ENCODE measurements at regions not wholly inside any gene's neighbourhood (a gene's known extent, or its start where the extent isn't known, plus 50 kb on each side); places are given as distances from the start of the nearest gene placed in this dataset.

- TF ChIP-seq TAF1 (IDR thresholded peaks at IDR 0.05; ENCODE audit: low read depth, low read length) (no peak), POU2F2 (IDR thresholded peaks at IDR 0.05; ENCODE audit: low read depth, low read length) (no peak), POLR2AphosphoS5 (IDR thresholded peaks at IDR 0.05; ENCODE audit: low read depth, low read length) (no peak), PAX5 (IDR thresholded peaks at IDR 0.05; ENCODE audit: insufficient read depth, low read length, severe bottlenecking) (no peak), POLR2A (IDR thresholded peaks at IDR 0.05; ENCODE audit: low read depth, low read length) (no peak)
- DNase-seq (ENCODE audit: insufficient read length, low spot score) (no peak), FAIRE-seq (no peak)
Measured at GRCh38 chr3:182491577-182491976, 301.7 kb upstream of the ATP11B start.

- no peak for FAIRE-seq
- DNase-seq (ENCODE audit: insufficient read length, low spot score): no peak
- TF ChIP-seq POU2F2 (IDR thresholded peaks at IDR 0.05; ENCODE audit: low read depth, low read length) (no peak), SPI1 (IDR thresholded peaks at IDR 0.05; ENCODE audit: low read depth, low read length) (no peak), PAX5 (IDR thresholded peaks at IDR 0.05; ENCODE audit: insufficient read depth, low read length, severe bottlenecking) (no peak), POLR2AphosphoS5 (IDR thresholded peaks at IDR 0.05; ENCODE audit: low read depth, low read length) (no peak)
Measured at GRCh38 chr3:182492536-182492935, 300.8 kb upstream of the ATP11B start.

GRCh38 chr3:182500289-182500688 lies 293.0 kb upstream of the ATP11B start:
- FAIRE-seq: no peak
- no peak for TF ChIP-seq TAF1 (IDR thresholded peaks at IDR 0.05; ENCODE audit: low read depth, low read length)
- TF ChIP-seq POLR2AphosphoS5 (IDR thresholded peaks at IDR 0.05; ENCODE audit: low read depth, low read length): no peak
- TF ChIP-seq PAX5 (IDR thresholded peaks at IDR 0.05; ENCODE audit: insufficient read depth, low read length, severe bottlenecking): no peak
- TF ChIP-seq SPI1 (IDR thresholded peaks at IDR 0.05; ENCODE audit: low read depth, low read length): no peak
- TF ChIP-seq POU2F2 (IDR thresholded peaks at IDR 0.05; ENCODE audit: low read depth, low read length): no peak
- no peak for TF ChIP-seq POLR2A (IDR thresholded peaks at IDR 0.05; ENCODE audit: low read depth, low read length)

GRCh38 chr3:182501856-182502255 lies 291.4 kb upstream of the ATP11B start:
- DNase-seq (ENCODE audit: insufficient read length, low spot score) (no peak), FAIRE-seq (no peak)

More at GRCh38 chr3:182500289-182500688, 293.0 kb upstream of the ATP11B start:
- DNase-seq (ENCODE audit: insufficient read length, low spot score): no peak

GRCh38 chr3:182503401-182503800 lies 289.9 kb upstream of the ATP11B start:
- TF ChIP-seq POU2F2 (IDR thresholded peaks at IDR 0.05; ENCODE audit: low read depth, low read length) (no peak), SPI1 (IDR thresholded peaks at IDR 0.05; ENCODE audit: low read depth, low read length) (no peak), TAF1 (IDR thresholded peaks at IDR 0.05; ENCODE audit: low read depth, low read length) (no peak), POLR2AphosphoS5 (IDR thresholded peaks at IDR 0.05; ENCODE audit: low read depth, low read length) (no peak), PAX5 (IDR thresholded peaks at IDR 0.05; ENCODE audit: insufficient read depth, low read length, severe bottlenecking) (no peak), POLR2A (IDR thresholded peaks at IDR 0.05; ENCODE audit: low read depth, low read length) (no peak)
- no peak for DNase-seq (ENCODE audit: insufficient read length, low spot score)
- FAIRE-seq: no peak

More at GRCh38 chr3:182501856-182502255, 291.4 kb upstream of the ATP11B start:
- TF ChIP-seq POLR2AphosphoS5 (IDR thresholded peaks at IDR 0.05; ENCODE audit: low read depth, low read length) (no peak), SPI1 (IDR thresholded peaks at IDR 0.05; ENCODE audit: low read depth, low read length) (no peak), POU2F2 (IDR thresholded peaks at IDR 0.05; ENCODE audit: low read depth, low read length) (0 out of 2 replicates have a peak, but pooled peaks have one; percentile 19), PAX5 (IDR thresholded peaks at IDR 0.05; ENCODE audit: insufficient read depth, low read length, severe bottlenecking) (no peak)

- no peak for TF ChIP-seq POLR2A (IDR thresholded peaks at IDR 0.05; ENCODE audit: low read depth, low read length)
- TF ChIP-seq SPI1 (IDR thresholded peaks at IDR 0.05; ENCODE audit: low read depth, low read length): no peak
- TF ChIP-seq POLR2AphosphoS5 (IDR thresholded peaks at IDR 0.05; ENCODE audit: low read depth, low read length): no peak
- TF ChIP-seq PAX5 (IDR thresholded peaks at IDR 0.05; ENCODE audit: insufficient read depth, low read length, severe bottlenecking): no peak
- TF ChIP-seq POU2F2 (IDR thresholded peaks at IDR 0.05; ENCODE audit: low read depth, low read length): no peak
- no peak for TF ChIP-seq TAF1 (IDR thresholded peaks at IDR 0.05; ENCODE audit: low read depth, low read length)
- DNase-seq (ENCODE audit: insufficient read length, low spot score): no peak
- FAIRE-seq: no peak
Measured at GRCh38 chr3:182508919-182509711, 284.2 kb upstream of the ATP11B start.

GRCh38 chr3:182509844-182510460 lies 283.4 kb upstream of the ATP11B start:
- DNase-seq (ENCODE audit: insufficient read length, low spot score) (no peak), FAIRE-seq (no peak)
- TF ChIP-seq POLR2A (IDR thresholded peaks at IDR 0.05; ENCODE audit: low read depth, low read length) (no peak), POU2F2 (IDR thresholded peaks at IDR 0.05; ENCODE audit: low read depth, low read length) (no peak)

GRCh38 chr3:182514236-182514964 lies 278.9 kb upstream of the ATP11B start:
- no peak for FAIRE-seq
- no peak for DNase-seq (ENCODE audit: insufficient read length, low spot score)
- TF ChIP-seq PAX5 (IDR thresholded peaks at IDR 0.05; ENCODE audit: insufficient read depth, low read length, severe bottlenecking) (no peak), SPI1 (IDR thresholded peaks at IDR 0.05; ENCODE audit: low read depth, low read length) (no peak), POLR2AphosphoS5 (IDR thresholded peaks at IDR 0.05; ENCODE audit: low read depth, low read length) (no peak), POU2F2 (IDR thresholded peaks at IDR 0.05; ENCODE audit: low read depth, low read length) (no peak), POLR2A (IDR thresholded peaks at IDR 0.05; ENCODE audit: low read depth, low read length) (no peak), TAF1 (IDR thresholded peaks at IDR 0.05; ENCODE audit: low read depth, low read length) (no peak)

GRCh38 chr3:182516597-182517336 lies 276.5 kb upstream of the ATP11B start:
- TF ChIP-seq POLR2A (IDR thresholded peaks at IDR 0.05; ENCODE audit: low read depth, low read length) (no peak), PAX5 (IDR thresholded peaks at IDR 0.05; ENCODE audit: insufficient read depth, low read length, severe bottlenecking) (no peak), TAF1 (IDR thresholded peaks at IDR 0.05; ENCODE audit: low read depth, low read length) (no peak), POU2F2 (IDR thresholded peaks at IDR 0.05; ENCODE audit: low read depth, low read length) (no peak)
- DNase-seq (ENCODE audit: insufficient read length, low spot score): no peak
- FAIRE-seq: no peak
